HepG2 (cell line): ENCODE measurements at regions not wholly inside any gene's neighbourhood (a gene's known extent, or its start where the extent isn't known, plus 50 kb on each side); places are given as distances from the start of the nearest gene placed in this dataset.

ENCODE experiments used
- ATAC-seq: fragments of 200-7000 bp; cut with Tn5 transposase; 3 replicates; pipeline ENCODE4 v1.9.1; 2020; ENCODE audit warnings: mild to moderate bottlenecking, moderate library complexity
- BruUV-seq: library from RNA; stranded (reverse); fragments of 400-500 nt; replicated peaks from 2 replicates; lab custom pipeline; 2021; lab: Mats Ljungman, UMichigan
- CTCF ChIA-PET: fragments of 300-600 bp; formaldehyde crosslinking; extraction: SDS; loops from one replicate; lab custom pipeline; 2021; ENCODE audit warnings: low total read pairs, inconsistent platforms, low intra/inter-chr PET ratio; lab: Yijun Ruan, JAX
- POLR2A ChIA-PET: fragments of 350-600 bp; sonication (Branson Sonifier 250); formaldehyde crosslinking; loops from one replicate; lab custom pipeline; 2020; ENCODE audit warnings: antibody characterized with exemption, inconsistent platforms; lab: Yijun Ruan, JAX
- DNase-seq: peaks from one replicate; pipeline ENCODE4 v3.0.0-alpha.2; 2015; ENCODE audit warnings: low spot score
- FAIRE-seq: peaks from 3 replicates; lab custom pipeline; 2011; peaks lifted over from hg19 to GRCh38; lab: Jason Lieb, UNC
- H2AFZ ChIP-seq: one replicate; pipeline ENCODE4 v1.6.1; 2011; ENCODE audit warnings: low read length, inconsistent platforms
- H3K27ac ChIP-seq: fragments of 300-600 bp; 3 replicates; pipeline ENCODE4 v1.8.0; 2011; ENCODE audit warnings: mixed run types, mild to moderate bottlenecking, mixed read lengths, low read length, inconsistent platforms; ENCODE audit not compliant: insufficient read depth; ENCODE audit errors: extremely low read length
- H3K27me3 ChIP-seq, 2 experiments: fragments of 200-600 bp in 1 of 2; 2 replicates in 1 of 2; 3 replicates in 1 of 2; pipeline versions ENCODE4 v1.6.0 to v1.8.0; 2011; ENCODE audit warnings: low read length in 2 of 2, mild to moderate bottlenecking in 2 of 2, moderate library complexity in 2 of 2, inconsistent platforms in 1 of 2; ENCODE audit not compliant: insufficient read depth in 2 of 2, control insufficient read depth in 1 of 2
- H3K36me3 ChIP-seq, 2 experiments: fragments of 200-600 bp in 1 of 2; replicated peaks in 1 of 2; 2 replicates in 1 of 2; 3 replicates in 1 of 2; pipeline versions ENCODE4 v1.5.1 to v1.8.0; 2011; ENCODE audit warnings: low read length in 2 of 2, inconsistent platforms in 1 of 2; ENCODE audit not compliant: insufficient read depth in 2 of 2, control insufficient read depth in 1 of 2
- H3K4me1 ChIP-seq: 2 replicates; pipeline ENCODE4 v1.5.1; 2012; ENCODE audit warnings: low read length, inconsistent platforms; ENCODE audit not compliant: insufficient read depth
- H3K4me2 ChIP-seq: 2 replicates; pipeline ENCODE4 v1.6.0; 2011; ENCODE audit warnings: low read depth, low read length, inconsistent platforms
- H3K4me3 ChIP-seq, 3 experiments: fragments of 200-600 bp in 1 of 3; sonication (generic), shearing (Covaris generic) in 1 of 3; replicated peaks in 1 of 3; 2 replicates each; pipeline ENCODE4 v1.5.1; 2011 to 2016; ENCODE audit warnings: low read length in 3 of 3, inconsistent platforms in 2 of 3, low read depth in 2 of 3, mild to moderate bottlenecking in 2 of 3, control low read depth in 1 of 3, mixed read lengths in 1 of 3; ENCODE audit not compliant: insufficient read depth in 1 of 3
- H3K79me2 ChIP-seq: one replicate; pipeline ENCODE4 v1.6.1; 2011; ENCODE audit warnings: low read length, inconsistent platforms; ENCODE audit not compliant: insufficient read depth
- H3K9ac ChIP-seq: 2 replicates; pipeline ENCODE4 v1.6.0; 2011; ENCODE audit warnings: mild to moderate bottlenecking, low read depth, low read length, inconsistent platforms; ENCODE audit not compliant: insufficient read depth
- H3K9me3 ChIP-seq: 2 replicates; pipeline ENCODE4 v1.5.1; 2012; ENCODE audit warnings: mild to moderate bottlenecking, low read length
- H4K20me1 ChIP-seq: 2 replicates; pipeline ENCODE4 v1.6.0; 2011; ENCODE audit warnings: inconsistent platforms, mild to moderate bottlenecking, low read length, moderate library complexity; ENCODE audit not compliant: insufficient read depth
- ADNP ChIP-seq: sonication (generic); formaldehyde crosslinking; IDR thresholded peaks from 2 replicates; pipeline ENCODE4 v1.4.0; 2020; ENCODE audit warnings: missing genetic modification reagents
- MAFF ChIP-seq: IDR thresholded peaks from 2 replicates; pipeline ENCODE4 v1.6.1; 2011; ENCODE audit warnings: low read depth, low read length, improper control_type of control experiment
- MAFK ChIP-seq, 2 experiments: IDR thresholded peaks in 1 of 2; conservative IDR thresholded peaks in 1 of 2; 2 replicates each; pipeline ENCODE4 v1.6.1; 2011; ENCODE audit warnings: improper control_type of control experiment in 2 of 2, low read length in 2 of 2
- ZNF205 ChIP-seq: IDR thresholded peaks from 2 replicates; pipeline ENCODE4 v1.6.1; 2018; ENCODE audit warnings: missing biosample characterization, missing genetic modification reagents
- WGBS: methylation state at CpG from one replicate; pipeline ENCODE4 v1.1.6; 2017; ENCODE audit warnings: low lambda C conversion rate; 5-methylcytosine and 5-hydroxymethylcytosine counted together
- in situ Hi-C: cut with HindIII; loops from 2 replicates; pipeline ENCODE4 v1.10.0; 2017; ENCODE audit warnings: low pct_unique_long_range_greater_than_20kb; ENCODE audit not compliant: extremely low pct_ligation_motif_present
- intact Hi-C: fragments of 100-400 bp; cut with micrococcal nuclease; formaldehyde crosslinking; loops from one replicate; pipeline ENCODE4 v1.10.0; 2022; ENCODE audit not compliant: unreplicated experiment
- TF ChIP-seq, protein P1 (sequence below): sonication (generic); formaldehyde crosslinking; IDR thresholded peaks from 2 replicates; pipeline ENCODE4 v1.4.0; 2020; ENCODE audit warnings: missing genetic modification reagents

DNA sequence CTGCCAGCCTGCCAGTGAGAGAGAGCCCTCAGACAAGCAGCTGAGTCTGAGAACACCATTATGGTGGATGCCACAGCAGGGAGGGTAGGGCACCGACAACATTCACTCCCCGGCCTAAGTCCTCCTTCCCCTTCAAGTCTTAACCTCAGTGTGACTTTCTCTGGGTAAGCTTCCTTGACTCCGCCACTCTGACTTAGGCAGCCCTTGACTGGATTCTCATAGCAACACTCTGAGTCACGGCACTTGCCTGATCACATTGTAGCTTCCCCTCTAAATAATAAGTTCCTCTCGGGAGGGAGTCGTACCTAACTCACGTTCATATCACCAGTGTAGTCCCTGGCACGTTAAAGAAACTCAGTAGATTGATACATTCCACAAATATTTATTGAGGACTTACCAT lies 180.5 kb downstream of the FOXB1 start (continued):
- TF ChIP-seq, protein P1, sequence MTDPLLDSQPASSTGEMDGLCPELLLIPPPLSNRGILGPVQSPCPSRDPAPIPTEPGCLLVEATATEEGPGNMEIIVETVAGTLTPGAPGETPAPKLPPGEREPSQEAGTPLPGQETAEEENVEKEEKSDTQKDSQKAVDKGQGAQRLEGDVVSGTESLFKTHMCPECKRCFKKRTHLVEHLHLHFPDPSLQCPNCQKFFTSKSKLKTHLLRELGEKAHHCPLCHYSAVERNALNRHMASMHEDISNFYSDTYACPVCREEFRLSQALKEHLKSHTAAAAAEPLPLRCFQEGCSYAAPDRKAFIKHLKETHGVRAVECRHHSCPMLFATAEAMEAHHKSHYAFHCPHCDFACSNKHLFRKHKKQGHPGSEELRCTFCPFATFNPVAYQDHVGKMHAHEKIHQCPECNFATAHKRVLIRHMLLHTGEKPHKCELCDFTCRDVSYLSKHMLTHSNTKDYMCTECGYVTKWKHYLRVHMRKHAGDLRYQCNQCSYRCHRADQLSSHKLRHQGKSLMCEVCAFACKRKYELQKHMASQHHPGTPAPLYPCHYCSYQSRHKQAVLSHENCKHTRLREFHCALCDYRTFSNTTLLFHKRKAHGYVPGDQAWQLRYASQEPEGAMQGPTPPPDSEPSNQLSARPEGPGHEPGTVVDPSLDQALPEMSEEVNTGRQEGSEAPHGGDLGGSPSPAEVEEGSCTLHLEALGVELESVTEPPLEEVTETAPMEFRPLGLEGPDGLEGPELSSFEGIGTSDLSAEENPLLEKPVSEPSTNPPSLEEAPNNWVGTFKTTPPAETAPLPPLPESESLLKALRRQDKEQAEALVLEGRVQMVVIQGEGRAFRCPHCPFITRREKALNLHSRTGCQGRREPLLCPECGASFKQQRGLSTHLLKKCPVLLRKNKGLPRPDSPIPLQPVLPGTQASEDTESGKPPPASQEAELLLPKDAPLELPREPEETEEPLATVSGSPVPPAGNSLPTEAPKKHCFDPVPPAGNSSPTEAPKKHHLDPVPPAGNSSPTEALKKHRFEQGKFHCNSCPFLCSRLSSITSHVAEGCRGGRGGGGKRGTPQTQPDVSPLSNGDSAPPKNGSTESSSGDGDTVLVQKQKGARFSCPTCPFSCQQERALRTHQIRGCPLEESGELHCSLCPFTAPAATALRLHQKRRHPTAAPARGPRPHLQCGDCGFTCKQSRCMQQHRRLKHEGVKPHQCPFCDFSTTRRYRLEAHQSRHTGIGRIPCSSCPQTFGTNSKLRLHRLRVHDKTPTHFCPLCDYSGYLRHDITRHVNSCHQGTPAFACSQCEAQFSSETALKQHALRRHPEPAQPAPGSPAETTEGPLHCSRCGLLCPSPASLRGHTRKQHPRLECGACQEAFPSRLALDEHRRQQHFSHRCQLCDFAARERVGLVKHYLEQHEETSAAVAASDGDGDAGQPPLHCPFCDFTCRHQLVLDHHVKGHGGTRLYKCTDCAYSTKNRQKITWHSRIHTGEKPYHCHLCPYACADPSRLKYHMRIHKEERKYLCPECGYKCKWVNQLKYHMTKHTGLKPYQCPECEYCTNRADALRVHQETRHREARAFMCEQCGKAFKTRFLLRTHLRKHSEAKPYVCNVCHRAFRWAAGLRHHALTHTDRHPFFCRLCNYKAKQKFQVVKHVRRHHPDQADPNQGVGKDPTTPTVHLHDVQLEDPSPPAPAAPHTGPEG, result no peak
- TF ChIP-seq ZNF205, result no peak
- TF ChIP-seq, all 625 proteins: peak for 0

DNA sequence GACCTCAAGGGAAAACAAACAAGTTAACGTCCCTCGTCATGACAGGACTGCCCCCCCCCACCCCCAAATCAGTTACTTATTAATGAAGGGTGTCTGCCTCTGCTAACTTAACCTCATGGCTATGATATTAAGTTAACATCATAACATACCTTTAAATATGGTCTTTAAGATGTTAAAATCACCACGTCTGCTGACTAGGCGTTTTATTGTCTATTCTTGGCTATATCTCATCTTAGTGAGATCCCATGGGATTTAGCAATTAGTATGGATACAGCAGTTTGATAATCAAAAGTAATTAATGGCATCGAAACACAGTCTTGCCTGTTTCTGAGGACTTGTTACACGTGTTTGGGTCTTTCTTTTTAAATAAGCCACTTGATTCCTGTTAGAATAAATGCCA lies 186.9 kb downstream of the FOXB1 start:
- intact Hi-C loops (no loop called here), in situ Hi-C loops (loop anchor here (25.0 kb wide), 1 partner anchor 454 kb away; no protein-coding TSS in a partner anchor)
- no peak overlapping the region for H3K9ac ChIP-seq
- FAIRE-seq (no peak), DNase-seq (no peak), ATAC-seq (no peak)
- H3K4me1 ChIP-seq, result no peaks in the 10 kb centered on the region
- POLR2A ChIA-PET, result no interaction called here
- H3K36me3 ChIP-seq, result no peaks in the 10 kb centered on the region
- H4K20me1 ChIP-seq, result no peaks in the 10 kb centered on the region
- WGBS, result 17% methylated on average over 6 of the region's 6 CpGs
- H3K27me3 ChIP-seq, result peaks cover 0 to 4% of the 10 kb centered on the region in 2 experiments; a peak in 1 of 5 replicates
- CTCF ChIA-PET, result no interaction called here
- H3K4me2 ChIP-seq, result no peak overlapping the region
- no peaks in the 10 kb centered on the region for H3K9me3 ChIP-seq
- H3K27ac ChIP-seq, result no peak overlapping the region
- no peak overlapping the region for H2AFZ ChIP-seq
- TF ChIP-seq MAFK (conservative IDR thresholded peaks at IDR 0.05 in 1 of 2, IDR thresholded peaks at IDR 0.05 in 1 of 2; ENCODE audit: low read length in 2 of 2) (peak; percentile 75 to 87), MAFF (peak; percentile 85), ADNP (CRISPR knock-in tag) (no peak)
- H3K4me3 ChIP-seq, result no peak overlapping the region
- no TSS peak for BruUV-seq
- H3K79me2 ChIP-seq, result no peaks in the 10 kb centered on the region
